ENCODE measurements at regions not wholly inside any gene's neighbourhood (a gene's known extent, or its start where the extent isn't known, plus 50 kb on each side); places are given as distances from the start of the nearest gene placed in this dataset.
A peak's percentile ranks its signal among the peaks of the same experiment; 100 is the strongest.

DNA sequence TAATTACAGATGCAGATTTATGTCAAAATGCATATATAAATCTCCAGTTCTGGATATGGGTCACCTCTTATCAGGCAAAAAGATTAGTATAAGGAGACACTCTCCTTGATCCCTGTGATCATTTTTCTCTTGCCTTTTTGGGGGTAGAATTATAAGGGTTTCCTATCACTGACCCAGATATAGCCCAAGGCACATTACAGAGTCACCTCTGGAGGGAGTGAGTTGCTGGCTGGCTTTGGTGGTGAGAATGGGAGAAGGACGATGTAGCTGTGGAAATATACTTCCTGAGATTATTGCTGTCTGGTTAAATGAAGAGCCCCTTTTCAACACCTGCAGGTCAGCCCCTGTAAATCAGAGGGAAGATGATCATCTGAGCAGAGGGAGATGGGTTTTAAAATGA lies 418.7 kb downstream of the MTX2 start:
- no peak for DNase-seq

- no peak for DNase-seq
Observed at GRCh38 chr2:176689711-176690110, 420.5 kb downstream of the MTX2 start.

DNA sequence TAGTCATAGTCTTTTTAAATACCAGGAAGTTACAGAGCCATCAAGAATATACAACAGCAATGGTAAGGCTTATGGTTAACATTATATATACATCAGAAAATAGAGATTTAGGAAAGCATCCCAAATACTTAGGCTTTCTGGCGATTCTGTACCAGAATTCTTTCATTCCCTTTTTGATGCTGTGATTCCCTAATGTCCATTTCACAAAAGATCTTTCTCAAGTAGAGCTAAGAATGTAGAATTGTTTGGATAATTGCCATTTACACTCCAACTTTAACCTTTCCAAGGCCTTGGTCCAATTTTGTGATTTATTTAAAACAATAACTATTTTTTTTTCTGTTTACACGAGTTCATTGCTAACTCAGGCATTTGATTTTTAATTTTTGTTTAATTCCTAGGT lies 422.2 kb downstream of the MTX2 start:
- DNase-seq = no peak

- no peak for DNase-seq
Observed at GRCh38 chr2:176692533-176692932, 423.3 kb downstream of the MTX2 start.

- DNase-seq = no peak
Observed at GRCh38 chr2:176699098-176699497, 429.9 kb downstream of the MTX2 start.

DNA sequence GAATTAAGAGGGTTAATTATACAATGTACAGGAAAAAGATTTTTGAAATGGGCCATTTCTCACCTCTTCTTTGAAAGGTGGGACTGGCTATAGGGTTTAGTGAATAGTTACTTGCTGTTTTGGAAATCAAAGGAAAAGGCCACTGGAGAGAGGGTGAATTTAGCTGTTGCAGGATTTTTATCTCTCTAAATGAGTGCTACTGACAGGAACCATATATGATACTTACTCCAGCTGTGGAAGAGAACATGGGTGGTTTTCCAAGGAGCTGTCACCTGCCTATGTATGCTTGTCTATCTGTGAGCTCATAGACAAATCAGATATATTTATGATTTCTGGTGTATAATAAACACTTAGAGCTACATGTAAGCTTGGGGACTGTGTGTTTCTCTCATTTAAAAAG lies 430.4 kb downstream of the MTX2 start:
- DNase-seq = no peak

DNA sequence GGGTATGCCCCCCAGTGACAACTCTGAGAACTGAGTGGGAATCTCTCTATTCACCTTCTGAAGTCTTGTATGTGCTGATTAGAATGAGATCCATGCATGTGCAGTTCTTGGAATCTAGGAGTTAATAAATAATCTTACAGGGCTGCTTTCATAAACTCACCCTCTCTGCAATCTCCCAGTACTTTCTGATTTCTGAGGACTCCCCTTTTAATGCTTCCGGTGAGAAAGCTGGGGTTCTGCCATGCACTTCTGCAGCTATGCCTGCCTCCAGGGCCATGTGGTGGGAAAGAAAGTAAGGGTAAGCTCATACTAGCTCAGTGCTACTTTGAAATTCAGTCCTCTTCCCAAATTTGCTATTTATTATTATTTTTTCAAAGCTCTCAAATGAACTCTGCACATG lies 432.9 kb downstream of the MTX2 start:
- no peak for DNase-seq

DNA sequence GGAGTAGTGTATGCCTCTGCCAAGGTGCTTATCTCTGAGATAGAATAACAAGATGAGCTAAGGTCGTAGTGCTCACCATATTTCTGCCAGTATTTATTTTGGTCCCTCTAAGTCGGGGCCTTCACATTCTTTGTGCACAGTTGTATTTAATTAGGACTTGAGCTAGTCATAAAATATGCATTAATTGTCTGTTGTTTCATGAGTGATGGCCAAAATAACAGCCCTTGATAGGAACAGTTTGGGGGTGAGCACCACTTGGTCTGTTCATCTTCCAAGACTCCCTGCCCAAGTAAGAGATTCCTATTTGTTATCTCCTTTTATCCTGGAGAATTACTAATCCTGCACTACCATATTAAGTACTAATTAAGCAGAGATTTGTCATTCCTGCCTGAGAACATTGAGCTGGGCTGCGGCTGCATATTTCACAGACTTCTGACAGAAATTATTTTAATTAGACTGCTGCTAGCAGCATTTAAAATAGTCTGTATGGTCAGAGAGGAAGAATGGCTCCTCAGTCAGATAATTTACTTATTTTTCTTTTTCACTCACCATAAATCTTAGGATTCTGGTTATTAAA lies 435.1 kb downstream of the MTX2 start:
- no peak for DNase-seq

GRCh38 chr2:176709149-176709951 lies 440.1 kb downstream of the MTX2 start:
- DNase-seq = no peak

GRCh38 chr2:176709991-176710390 lies 440.7 kb downstream of the MTX2 start:
- no peak for DNase-seq

- DNase-seq = peak; percentile 2 to 4
Observed at GRCh38 chr2:176710657-176711186, 441.5 kb downstream of the MTX2 start.

DNA sequence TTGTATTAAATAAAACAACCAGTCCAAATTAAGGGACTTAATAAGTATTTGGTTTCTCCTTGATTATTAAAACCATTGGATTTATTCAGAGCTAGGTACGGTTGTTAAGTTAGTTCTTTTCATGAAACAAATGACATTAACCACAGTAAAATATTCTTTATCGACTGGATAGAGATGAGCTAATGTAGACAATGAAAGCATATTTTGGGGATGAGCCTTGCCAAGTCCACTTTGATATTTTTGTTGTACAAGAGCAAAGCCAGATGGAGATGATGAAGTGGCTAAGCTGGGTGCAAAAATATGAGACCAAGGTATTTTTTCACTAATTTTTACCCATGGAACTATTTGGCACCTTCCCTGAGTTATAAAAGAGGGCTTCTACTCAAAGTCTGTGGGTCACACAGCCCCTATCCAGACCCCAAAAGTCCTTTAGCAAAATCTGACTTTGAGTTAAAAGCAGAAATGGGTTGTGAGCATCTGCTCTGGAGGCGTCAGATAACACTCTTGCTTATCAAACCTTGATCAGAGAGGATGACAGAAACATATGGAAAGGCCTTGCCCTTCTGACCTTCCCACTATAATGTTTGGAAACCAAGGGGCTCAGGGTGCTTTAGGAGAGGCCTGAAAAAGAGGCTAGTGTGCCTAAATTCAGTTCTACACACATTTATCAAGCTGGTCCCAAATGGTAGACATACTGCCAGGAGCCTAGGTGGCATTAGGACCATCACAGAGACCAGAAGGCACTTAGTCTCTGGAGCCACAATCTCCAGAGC lies 456.8 kb downstream of the MTX2 start:
- DNase-seq = no peak

DNA sequence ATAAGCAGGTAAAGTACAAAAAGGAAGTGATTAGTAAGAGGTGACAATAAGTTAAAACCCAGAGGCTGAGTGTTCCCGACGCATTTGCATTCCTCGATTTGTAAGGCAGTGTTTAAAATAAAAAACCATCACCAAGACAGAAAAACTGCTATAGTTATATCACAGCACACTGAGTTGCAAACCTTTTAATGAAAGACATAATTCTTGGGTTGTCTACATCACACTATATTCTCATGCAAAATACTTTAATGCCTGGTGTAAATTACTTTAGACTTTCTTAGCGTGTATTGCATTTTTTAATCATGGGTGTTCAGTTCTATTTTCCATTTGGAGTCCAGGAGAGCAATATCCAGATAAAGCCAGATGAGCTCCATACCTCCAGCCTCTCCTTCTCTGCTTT lies 458.5 kb downstream of the MTX2 start:
- no peak for DNase-seq

GRCh38 chr2:176729706-176730569 lies 460.7 kb downstream of the MTX2 start:
- DNase-seq = peak; percentile 42 to 70

- no peak for DNase-seq
Observed at GRCh38 chr2:176732780-176733179, 463.5 kb downstream of the MTX2 start.

- DNase-seq = no peak
Observed at GRCh38 chr2:176733698-176734430, 464.6 kb downstream of the MTX2 start.

- no peak for DNase-seq
Observed at GRCh38 chr2:176734868-176735267, 465.6 kb downstream of the MTX2 start.

DNA sequence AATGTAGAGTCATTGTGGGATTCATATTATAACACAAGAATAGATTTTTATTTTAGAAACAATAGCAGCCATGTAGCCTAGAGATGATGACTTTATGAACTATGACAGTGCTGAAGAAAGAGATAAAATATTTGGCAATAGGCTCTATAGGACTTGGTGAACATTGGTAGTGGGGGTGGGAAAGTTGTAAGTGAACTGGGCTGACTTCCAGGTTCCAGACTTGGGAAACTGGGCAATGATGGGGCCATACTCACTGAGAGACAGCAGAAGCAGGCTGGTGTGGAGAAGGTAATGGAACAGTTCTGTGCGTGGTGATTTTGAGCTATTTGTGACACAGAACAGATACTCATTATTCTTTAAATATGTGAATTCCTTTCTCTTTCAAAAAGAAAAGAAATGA lies 470.3 kb upstream of the HNRNPA3 start:
- DNase-seq = no peak

GRCh38 chr2:176743671-176744070 lies 468.9 kb upstream of the HNRNPA3 start:
- no peak for DNase-seq

DNA sequence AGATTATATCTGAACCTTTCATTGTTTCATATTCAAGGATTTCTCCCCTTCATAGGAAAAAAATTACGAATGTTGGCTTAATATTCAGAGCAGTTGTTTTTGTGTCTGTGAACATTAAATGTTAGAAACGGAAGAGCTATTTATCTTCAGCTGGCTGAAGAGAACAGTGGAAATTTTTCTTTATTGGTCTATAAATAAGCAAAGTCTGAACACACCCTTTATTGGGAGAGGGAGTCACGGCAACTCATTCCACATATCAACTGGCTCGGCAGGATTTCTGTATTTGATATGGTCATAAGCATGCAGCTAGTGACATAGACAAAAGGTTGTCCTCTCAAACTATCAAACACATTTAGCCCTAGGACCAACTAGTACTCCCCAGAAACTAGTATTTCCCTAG lies 468.4 kb upstream of the HNRNPA3 start:
- no peak for DNase-seq

DNA sequence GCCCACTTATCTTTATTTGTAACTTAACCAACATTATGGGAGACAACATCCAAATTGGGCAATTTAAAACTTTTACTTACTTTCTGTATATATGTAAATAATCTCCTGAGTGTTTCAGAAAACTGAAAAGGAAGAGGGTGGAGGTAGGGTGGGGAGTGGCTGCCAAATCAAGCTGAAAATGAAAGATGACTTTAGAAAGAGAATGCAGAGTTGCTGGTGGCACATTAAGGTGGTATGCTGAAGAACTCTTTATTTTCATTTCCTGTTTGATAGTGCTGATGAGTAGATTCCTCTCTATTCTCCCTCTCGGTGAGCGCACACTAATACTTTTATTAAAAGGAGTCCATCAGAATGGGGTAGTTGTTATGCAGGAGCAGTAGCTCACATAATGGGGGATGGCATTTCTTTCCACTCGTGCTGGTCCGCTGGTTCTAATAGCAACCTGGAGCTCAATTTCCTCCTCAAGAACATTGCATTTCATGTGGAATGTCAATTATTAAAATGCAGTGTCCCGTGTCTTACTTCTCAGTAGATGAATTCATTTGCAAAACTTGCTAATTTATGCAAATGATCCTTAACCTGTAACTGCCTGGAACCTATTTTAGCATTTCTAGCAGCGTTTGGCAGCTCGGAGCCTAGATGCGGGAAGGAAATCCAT lies 466.9 kb upstream of the HNRNPA3 start:
- DNase-seq = no peak

Data from NCI-H446 (cell line).